ENCODE measurements at regions not wholly inside any gene's neighbourhood (a gene's known extent, or its start where the extent isn't known, plus 50 kb on each side); places are given as distances from the start of the nearest gene placed in this dataset.

GRCh38 chr2:176648700-176649297 is 379.6 kb downstream of the MTX2 start:
- DNase-seq (ENCODE audit: low read depth), result no peak

- no peak for DNase-seq (ENCODE audit: low read depth)
Measured at GRCh38 chr2:176650104-176650837, 381.0 kb downstream of the MTX2 start.

DNA sequence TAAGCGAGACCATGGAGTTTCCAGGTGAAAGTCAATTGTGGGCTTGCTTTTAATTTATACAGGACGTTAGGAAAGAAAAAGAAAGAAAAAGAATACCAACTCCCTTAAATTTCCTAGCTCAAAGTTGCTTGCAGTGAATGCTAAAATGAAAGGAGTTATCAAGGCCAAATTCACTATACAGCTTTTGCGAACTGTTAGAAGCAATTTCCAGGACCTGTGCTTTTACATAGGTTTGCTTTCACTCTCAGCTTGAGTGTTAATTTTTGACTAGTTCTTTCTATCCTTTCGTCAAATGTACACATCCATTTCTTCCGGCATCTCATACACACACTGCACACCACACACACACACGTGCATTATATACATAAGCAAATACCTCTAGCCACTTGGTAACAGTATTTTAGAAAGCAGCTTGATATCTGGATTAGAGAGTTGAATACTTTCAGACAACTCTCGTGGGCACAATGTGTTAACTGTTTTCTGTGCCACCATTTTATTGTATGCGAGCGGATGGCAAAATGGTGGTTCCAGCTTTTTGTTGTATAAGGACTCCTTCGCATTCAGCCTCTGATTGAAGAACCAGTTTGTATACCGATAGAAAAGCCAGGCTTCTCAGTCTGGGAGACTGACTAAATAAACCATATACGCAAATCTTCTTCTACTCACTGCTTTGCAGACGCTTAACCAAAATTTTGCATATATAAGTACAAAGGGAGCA is 381.8 kb downstream of the MTX2 start:
- DNase-seq (ENCODE audit: low read depth), result no peak

DNA sequence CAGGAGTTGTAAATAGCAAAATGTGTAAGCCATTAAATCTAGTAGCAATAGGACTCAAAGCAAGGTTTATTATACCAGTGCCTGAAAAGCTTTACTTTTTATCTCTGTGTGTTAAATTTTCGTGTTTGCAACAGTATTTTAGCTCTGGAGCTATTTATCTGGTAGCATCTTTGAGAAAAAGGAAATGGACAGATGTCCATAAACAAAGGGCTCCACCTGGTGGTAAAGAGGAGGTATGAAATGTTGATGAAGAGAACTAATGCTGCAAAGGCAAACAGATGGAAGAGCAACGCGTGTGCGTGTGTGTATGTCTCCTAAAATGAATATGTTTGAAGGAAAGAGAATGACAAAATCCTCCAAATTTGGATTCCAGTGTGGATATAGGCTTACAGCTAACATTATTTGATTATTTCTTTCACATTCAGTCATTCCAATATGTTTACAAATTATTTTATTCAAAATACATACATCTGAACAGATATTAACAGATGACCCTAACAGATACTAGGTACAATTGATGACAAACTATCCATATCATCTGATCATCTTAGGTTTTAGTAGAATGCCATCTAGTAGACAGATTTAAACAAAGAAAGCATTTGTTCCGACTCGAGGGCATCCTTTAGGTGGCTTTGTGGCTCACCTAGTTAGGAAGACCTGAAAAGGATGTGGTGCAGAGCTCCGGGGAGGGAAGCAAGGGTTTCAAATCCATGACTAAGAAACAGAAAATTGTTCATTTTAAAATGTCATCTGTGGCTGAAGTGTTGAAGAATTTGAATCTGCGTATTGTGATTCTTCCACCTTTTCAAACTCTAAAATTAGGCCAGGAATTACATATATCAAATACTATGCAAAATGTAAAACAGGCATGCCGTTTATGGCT is 383.3 kb downstream of the MTX2 start:
- DNase-seq (ENCODE audit: low read depth), result peak; percentile 50

DNA sequence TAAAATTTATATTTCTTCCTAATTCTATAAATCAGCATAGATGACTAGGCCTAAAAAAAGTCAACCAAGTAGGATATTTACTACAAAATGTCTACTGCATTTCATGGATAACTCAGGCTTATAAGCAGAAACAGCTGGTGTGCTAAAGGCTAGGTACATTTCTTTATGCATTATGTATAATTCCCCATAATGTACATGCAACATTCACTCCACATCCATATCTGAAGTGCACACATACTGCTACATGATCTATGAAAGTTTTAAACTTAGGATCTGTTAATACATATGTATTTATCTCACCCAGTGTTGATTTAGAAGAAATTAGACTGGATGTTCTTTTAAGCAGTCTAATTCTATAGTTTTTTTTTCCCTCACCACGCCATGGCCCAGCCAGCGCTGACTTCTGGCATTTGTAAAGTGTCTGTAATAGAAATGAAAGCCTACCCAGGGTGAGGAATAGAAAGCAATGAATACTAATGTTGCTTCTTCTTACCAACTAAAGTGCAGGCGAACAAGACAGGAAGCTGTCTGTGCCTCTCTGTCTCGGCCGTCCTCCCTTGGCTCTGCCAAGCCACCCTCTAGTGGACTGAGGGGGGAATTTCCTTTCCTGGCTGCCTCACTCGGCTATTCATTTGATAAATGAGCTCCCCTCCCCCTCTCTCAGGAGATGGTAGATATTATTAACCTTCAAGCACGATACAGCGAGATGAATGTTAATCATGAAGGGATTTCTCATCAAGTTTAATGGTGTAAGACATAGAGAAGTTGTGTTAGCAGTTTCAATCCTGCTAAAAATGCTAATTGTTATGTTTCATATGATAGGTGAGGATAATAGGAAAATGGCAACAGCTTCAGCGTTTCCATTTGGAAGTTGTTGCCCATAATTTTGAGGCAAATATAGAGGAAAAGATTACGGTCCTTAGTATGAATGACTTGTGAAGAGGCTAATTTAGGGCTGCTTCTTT is 384.5 kb downstream of the MTX2 start:
- peak; percentile 73 for DNase-seq (ENCODE audit: low read depth)

- no peak for DNase-seq (ENCODE audit: low read depth)
Measured at GRCh38 chr2:176656038-176656775, 387.0 kb downstream of the MTX2 start.

- no peak for DNase-seq (ENCODE audit: low read depth)
Measured at GRCh38 chr2:176656776-176657140, 387.5 kb downstream of the MTX2 start.

DNA sequence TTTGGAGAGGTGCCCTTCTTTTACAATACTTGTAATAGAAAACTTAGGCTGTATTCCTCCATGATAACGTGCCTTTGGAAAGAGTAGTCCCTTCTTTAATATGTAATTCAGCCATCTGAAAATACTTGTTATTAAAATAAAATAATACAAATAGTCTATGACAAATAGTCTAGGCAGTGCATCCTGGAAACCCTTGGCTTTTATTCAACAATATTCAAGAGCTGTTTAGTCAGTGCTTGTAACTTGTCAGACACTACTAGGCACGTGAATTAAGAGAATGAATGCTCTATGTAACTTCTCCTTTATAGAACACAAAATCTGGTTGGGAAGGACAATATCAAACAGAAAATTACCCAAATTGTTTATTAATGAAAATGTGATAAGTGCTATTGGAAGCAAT is 388.2 kb downstream of the MTX2 start:
- no peak for DNase-seq (ENCODE audit: low read depth)

DNA sequence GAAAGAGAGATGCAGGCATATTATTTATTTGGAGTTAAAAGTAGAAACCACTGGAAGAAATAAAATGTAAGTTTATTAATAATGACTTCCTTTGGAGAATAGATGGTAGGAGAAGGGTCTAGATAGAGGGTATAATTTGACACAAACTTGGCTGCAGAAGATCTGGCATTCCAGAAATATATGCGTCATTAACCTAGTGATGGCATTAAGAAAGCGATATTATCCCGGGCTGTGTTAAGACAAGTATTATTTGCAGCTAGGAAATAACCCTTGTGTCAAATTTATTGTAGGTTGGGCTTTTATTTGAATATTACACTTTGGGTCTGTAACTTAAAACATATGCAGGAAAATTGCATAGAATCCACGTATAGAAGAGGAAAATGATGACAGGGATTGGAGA is 389.5 kb downstream of the MTX2 start:
- DNase-seq (ENCODE audit: low read depth), result no peak

- no peak for DNase-seq (ENCODE audit: low read depth)
Measured at GRCh38 chr2:176662753-176663152, 393.5 kb downstream of the MTX2 start.

- DNase-seq (ENCODE audit: low read depth), result no peak
Measured at GRCh38 chr2:176664478-176664877, 395.2 kb downstream of the MTX2 start.

GRCh38 chr2:176665086-176665485 is 395.8 kb downstream of the MTX2 start:
- no peak for DNase-seq (ENCODE audit: low read depth)

DNA sequence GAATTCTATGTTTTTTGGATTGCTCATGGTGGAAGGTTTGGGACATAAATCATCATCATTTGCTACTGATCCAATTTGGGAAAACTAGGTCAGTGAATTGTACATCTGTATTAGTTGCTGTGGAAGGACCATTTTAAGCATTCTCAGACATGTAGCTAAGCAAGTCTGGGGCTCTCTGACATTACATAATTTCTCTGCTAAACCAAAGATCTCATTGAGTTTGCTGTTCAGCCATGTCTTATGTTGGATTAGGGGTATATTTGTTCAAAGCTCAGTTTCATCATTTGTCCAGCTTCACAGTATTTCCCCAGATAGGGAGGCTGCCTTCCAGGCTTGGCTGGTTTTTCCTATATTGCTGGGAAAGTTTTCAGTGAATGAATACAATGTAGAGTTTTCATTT is 399.7 kb downstream of the MTX2 start:
- DNase-seq (ENCODE audit: low read depth), result peak; percentile 8

GRCh38 chr2:176669398-176670174 is 400.3 kb downstream of the MTX2 start:
- no peak for DNase-seq (ENCODE audit: low read depth)

DNA sequence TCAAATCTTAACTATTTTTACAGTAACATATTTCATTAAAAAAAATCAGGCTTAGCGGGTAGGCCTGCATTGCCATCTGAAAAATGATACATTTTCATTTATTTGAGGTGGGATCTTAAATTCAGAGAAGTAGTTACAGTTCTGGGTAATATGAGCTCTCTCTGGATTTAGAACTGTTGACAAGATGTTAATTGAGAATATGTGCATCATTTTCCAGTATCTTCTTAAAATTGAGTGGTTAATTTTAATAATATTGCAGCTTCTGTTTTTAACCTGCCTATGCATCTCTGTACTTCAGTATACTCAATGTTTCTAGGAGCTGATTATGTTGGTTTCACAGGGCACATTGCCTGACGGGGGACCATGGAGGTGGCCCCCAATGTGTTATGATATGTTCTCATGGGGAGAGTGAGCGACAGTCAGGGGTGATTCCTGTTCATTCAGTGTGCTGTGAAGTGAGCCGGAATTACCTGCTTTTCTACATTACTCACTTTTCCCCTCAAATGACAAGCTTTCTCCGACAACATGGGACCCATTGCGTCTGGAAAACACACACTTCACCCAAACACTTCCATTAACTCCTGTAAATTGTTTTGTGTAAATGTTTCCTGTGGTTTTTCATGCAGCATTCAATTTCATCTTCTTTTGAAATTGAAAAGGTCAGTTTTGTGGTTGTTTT is 406.2 kb downstream of the MTX2 start:
- DNase-seq (ENCODE audit: low read depth), result no peak

GRCh38 chr2:176677746-176678265 is 408.6 kb downstream of the MTX2 start:
- no peak for DNase-seq (ENCODE audit: low read depth)

DNA sequence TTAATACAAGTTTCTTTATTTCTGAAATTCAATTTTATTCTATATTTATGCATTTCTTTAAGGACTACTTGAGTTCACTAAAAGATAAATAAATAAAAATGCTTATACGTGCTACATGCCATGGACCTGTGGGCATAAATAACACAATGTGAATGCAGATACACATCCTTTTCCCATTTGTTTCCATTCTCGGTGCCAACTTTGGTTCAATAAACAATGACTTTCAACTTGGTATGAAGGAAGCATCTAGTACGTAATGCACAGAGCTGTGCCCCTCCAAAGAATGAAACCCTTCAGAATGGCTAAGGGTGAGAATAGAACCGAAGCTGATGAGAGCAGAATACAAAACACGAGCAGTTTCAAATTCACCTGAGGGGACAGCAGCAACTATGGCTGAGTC is 409.3 kb downstream of the MTX2 start:
- DNase-seq (ENCODE audit: low read depth), result no peak

DNA sequence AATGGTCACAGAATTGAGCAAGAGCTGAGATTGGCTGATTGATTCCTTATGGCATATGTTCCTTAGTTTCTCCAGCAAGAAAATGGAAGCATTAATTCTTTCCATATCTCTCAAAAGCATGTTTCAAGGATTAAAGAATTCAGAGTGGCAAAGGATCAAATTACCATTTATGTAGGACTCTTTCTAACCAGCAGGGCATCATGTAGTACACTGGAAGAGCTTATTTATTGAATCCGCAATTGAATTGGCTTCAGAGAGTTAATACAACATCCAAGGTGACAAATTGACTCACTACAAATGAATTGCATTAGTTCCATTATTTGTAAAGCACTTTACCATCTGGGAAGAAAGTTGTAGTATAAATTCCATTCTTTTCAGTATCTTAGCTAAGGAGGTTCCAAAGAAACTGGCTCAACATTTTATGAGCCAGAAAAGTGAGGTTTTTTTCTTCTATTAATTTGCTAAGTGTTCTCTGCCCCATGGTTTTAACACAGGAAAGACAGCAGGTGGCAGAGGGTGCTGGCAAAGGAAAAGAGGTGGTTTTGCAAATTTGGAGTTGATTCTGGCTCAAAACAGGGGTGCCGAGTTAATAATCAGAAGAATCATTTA is 409.9 kb downstream of the MTX2 start:
- DNase-seq (ENCODE audit: low read depth), result no peak

All from stromal cell of bone marrow (primary cell).